ENCODE measurements at regions not wholly inside any gene's neighbourhood (a gene's known extent, or its start where the extent isn't known, plus 50 kb on each side); places are given as distances from the start of the nearest gene placed in this dataset.

DNA sequence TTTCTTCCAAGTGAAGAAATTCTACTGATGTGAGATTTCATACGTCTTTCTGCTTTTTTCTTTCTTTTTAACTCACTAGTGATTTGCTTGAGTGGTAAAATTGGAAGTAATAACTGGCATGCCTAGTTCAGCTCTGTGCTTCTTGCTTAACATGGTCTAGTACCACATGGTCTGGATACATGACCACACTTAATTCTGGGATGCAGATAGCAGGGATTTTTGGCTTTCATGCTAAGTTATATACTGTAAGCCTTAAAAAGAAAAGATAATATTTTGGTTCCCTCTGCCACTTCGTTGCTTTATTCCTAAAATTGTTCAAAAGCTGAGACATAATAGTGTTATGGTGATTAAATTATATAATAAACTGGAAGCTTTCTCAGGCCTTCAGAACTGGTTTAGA is 174.3 kb downstream of the OXSM start:
- intact Hi-C loops (cut with micrococcal nuclease; ENCODE audit: unreplicated experiment), result no loop called here

DNA sequence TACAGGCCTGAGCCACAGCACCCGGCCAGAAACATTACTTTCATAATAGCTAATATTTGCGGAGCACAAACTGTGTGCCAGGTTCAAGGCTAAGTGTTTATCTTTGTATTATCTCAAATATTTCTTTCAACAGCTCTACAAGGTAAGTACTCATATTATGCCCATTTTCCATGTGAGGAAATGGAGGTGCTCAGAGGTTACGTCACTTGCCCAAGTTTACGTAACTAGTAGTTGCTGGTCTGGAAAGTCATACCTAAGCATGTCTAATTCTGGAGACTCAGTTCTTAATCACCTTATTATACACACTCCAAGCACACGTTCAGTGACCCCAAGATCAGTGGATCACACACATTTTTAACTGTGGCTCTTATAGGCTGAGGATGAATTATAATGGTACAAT is 177.5 kb downstream of the OXSM start:
- no TSS peak for BruUV-seq (replicated peaks)
- H3K27me3 Mint-ChIP-seq (ENCODE audit: insufficient read depth, unreplicated experiment), result no peaks in the 10 kb centered on the region

More for the DNA sequence above, 174.3 kb downstream of the OXSM start:
- no TSS peak for BruUV-seq (replicated peaks)
- Histone ChIP-seq H3K36me3 (ENCODE audit: control insufficient read depth, insufficient read depth, low read length) (no peaks in the 10 kb centered on the region), H3K4me1 (no peaks in the 10 kb centered on the region), H3K4me3 (ENCODE audit: low read depth, low read length) (no peak overlapping the region), H3K9me3 (no peaks in the 10 kb centered on the region), H3K27me3 (replicated peaks; ENCODE audit: control insufficient read depth, insufficient read depth, low read length) (no peaks in the 10 kb centered on the region)
- no peaks in the 10 kb centered on the region for H3K4me1 Mint-ChIP-seq (ENCODE audit: low read depth, unreplicated experiment)
- no peaks in the 10 kb centered on the region for H3K27me3 Mint-ChIP-seq (ENCODE audit: insufficient read depth, unreplicated experiment)
- TF ChIP-seq, protein P1, sequence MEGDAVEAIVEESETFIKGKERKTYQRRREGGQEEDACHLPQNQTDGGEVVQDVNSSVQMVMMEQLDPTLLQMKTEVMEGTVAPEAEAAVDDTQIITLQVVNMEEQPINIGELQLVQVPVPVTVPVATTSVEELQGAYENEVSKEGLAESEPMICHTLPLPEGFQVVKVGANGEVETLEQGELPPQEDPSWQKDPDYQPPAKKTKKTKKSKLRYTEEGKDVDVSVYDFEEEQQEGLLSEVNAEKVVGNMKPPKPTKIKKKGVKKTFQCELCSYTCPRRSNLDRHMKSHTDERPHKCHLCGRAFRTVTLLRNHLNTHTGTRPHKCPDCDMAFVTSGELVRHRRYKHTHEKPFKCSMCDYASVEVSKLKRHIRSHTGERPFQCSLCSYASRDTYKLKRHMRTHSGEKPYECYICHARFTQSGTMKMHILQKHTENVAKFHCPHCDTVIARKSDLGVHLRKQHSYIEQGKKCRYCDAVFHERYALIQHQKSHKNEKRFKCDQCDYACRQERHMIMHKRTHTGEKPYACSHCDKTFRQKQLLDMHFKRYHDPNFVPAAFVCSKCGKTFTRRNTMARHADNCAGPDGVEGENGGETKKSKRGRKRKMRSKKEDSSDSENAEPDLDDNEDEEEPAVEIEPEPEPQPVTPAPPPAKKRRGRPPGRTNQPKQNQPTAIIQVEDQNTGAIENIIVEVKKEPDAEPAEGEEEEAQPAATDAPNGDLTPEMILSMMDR (IDR thresholded peaks at IDR 0.05; ENCODE audit: insufficient read depth in 1 of 2, low read depth in 1 of 2, low read length in 1 of 2, severe bottlenecking in 1 of 2, unreplicated experiment in 1 of 2), result no peak
- no peak overlapping the region for H3K4me3 Mint-ChIP-seq (ENCODE audit: unreplicated experiment)
- H3K9me3 Mint-ChIP-seq (ENCODE audit: unreplicated experiment), result no peaks in the 10 kb centered on the region
- no peaks in the 10 kb centered on the region for H3K36me3 Mint-ChIP-seq (ENCODE audit: insufficient read depth, unreplicated experiment)
- no peak for DNase-seq
- no peak overlapping the region for H3K27ac Mint-ChIP-seq (ENCODE audit: unreplicated experiment)
- CTCF ChIA-PET, result no interaction called here
- POLR2A ChIA-PET, result no interaction called here

DNA sequence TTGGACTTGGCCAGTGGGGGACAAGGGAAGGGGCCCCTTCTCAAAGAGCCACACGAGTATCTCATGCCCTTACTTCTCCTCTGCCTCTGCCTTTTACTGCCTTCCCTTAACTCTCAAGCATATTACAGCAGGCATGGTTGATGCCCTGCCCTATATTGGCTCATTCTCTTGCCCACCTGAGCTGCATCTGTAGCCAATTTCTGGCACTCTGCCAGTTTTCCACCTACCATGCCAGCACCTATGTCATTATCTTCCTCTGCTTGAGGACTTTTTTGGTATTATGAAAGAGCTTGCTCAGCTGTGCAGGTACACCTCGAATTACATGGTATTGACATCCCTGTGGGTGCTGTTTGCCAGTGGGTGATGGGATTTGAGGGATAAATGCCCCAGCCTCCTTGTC is 181.8 kb downstream of the OXSM start:
- Mint-ChIP-seq H3K27ac (ENCODE audit: unreplicated experiment) (no peak overlapping the region), H3K36me3 (ENCODE audit: insufficient read depth, unreplicated experiment) (no peaks in the 10 kb centered on the region), H3K27me3 (ENCODE audit: insufficient read depth, unreplicated experiment) (no peaks in the 10 kb centered on the region), H3K4me1 (ENCODE audit: low read depth, unreplicated experiment) (no peaks in the 10 kb centered on the region), H3K4me3 (ENCODE audit: unreplicated experiment) (no peak overlapping the region), H3K9me3 (ENCODE audit: unreplicated experiment) (no peaks in the 10 kb centered on the region)
- Histone ChIP-seq H3K4me1 (no peaks in the 10 kb centered on the region), H3K9me3 (no peaks in the 10 kb centered on the region), H3K36me3 (ENCODE audit: control insufficient read depth, insufficient read depth, low read length) (no peaks in the 10 kb centered on the region), H3K4me3 (ENCODE audit: low read depth, low read length) (no peak overlapping the region), H3K27me3 (replicated peaks; ENCODE audit: control insufficient read depth, insufficient read depth, low read length) (no peaks in the 10 kb centered on the region)
- TF ChIP-seq, protein P1 (IDR thresholded peaks at IDR 0.05; ENCODE audit: insufficient read depth in 1 of 2, low read depth in 1 of 2, low read length in 1 of 2, severe bottlenecking in 1 of 2, unreplicated experiment in 1 of 2), result no peak
- no TSS peak for BruUV-seq (replicated peaks)
- ChIA-PET POLR2A (no interaction called here), CTCF (no interaction called here)
- no peak for DNase-seq
- intact Hi-C loops (cut with micrococcal nuclease; ENCODE audit: unreplicated experiment), result no loop called here

More for the DNA sequence above, 177.5 kb downstream of the OXSM start:
- DNase-seq, result no peak
- Histone ChIP-seq H3K9me3 (no peaks in the 10 kb centered on the region), H3K4me3 (ENCODE audit: low read depth, low read length) (no peak overlapping the region), H3K4me1 (no peaks in the 10 kb centered on the region), H3K36me3 (ENCODE audit: control insufficient read depth, insufficient read depth, low read length) (no peaks in the 10 kb centered on the region), H3K27me3 (replicated peaks; ENCODE audit: control insufficient read depth, insufficient read depth, low read length) (no peaks in the 10 kb centered on the region)
- no peaks in the 10 kb centered on the region for H3K4me1 Mint-ChIP-seq (ENCODE audit: low read depth, unreplicated experiment)
- TF ChIP-seq, protein P1 (IDR thresholded peaks at IDR 0.05; ENCODE audit: insufficient read depth in 1 of 2, low read depth in 1 of 2, low read length in 1 of 2, severe bottlenecking in 1 of 2, unreplicated experiment in 1 of 2), result no peak
- no peaks in the 10 kb centered on the region for H3K9me3 Mint-ChIP-seq (ENCODE audit: unreplicated experiment)
- no peak overlapping the region for H3K27ac Mint-ChIP-seq (ENCODE audit: unreplicated experiment)
- intact Hi-C loops (cut with micrococcal nuclease; ENCODE audit: unreplicated experiment), result no loop called here
- no peaks in the 10 kb centered on the region for H3K36me3 Mint-ChIP-seq (ENCODE audit: insufficient read depth, unreplicated experiment)
- POLR2A ChIA-PET, result no interaction called here
- H3K4me3 Mint-ChIP-seq (ENCODE audit: unreplicated experiment), result no peak overlapping the region
- CTCF ChIA-PET, result no interaction called here

Measured in Caco-2 (cell line).